Ovary (tissue), 3 donors: ENCODE measurements at regions not wholly inside any gene's neighbourhood (a gene's known extent, or its start where the extent isn't known, plus 50 kb on each side); places are given as distances from the start of the nearest gene placed in this dataset.

Experiments
- POLR2A ChIP-seq: fragments of 450-650 bp; IDR thresholded peaks from one replicate; pipeline ENCODE4 v1.6.1; 2017; ENCODE audit warnings: antibody characterized with exemption, mild to moderate bottlenecking, moderate library complexity
- TF ChIP-seq, protein P1 (sequence below), 3 donors: fragments of 450-650 bp in 2 of 3; fragments of 200-600 bp in 1 of 3; IDR thresholded peaks; one replicate each; pipeline versions ENCODE4 v1.5.1 to v1.8.0; 2016 to 2022; ENCODE audit warnings: antibody characterized with exemption in 3 of 3, mild to moderate bottlenecking in 1 of 3
- donor health status: DM: no; HTN: no; CAD: no.

DNA sequence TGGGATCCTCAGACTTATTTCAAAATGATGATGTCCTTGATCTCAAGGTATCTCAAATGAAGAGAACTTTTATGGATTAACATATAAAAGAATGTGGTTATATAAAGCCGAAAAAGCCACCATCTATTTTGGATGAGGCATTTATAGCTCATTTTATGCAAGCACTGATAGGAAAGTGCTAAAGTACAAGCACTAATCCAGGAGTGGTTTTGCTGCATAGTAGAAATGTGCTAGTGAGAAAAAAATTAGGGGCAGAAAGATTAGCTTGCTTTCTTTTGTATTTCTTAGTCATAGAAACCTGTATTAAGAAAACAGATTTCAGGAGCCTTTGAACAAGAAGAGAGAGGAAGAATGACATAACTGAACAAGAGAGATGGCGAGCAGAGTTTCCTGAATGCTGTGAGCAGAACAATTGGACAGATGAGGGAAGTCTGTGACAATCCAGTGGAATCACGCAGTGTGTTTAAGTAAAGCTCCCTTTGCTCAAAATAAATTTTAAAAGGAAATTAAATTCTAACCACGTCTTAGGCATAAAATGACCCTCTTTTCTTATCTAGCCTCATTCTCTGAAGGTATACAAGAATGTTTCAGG is 238.2 kb upstream of the NOVA1 start:
- no peak for TF ChIP-seq POLR2A
- TF ChIP-seq, protein P1, sequence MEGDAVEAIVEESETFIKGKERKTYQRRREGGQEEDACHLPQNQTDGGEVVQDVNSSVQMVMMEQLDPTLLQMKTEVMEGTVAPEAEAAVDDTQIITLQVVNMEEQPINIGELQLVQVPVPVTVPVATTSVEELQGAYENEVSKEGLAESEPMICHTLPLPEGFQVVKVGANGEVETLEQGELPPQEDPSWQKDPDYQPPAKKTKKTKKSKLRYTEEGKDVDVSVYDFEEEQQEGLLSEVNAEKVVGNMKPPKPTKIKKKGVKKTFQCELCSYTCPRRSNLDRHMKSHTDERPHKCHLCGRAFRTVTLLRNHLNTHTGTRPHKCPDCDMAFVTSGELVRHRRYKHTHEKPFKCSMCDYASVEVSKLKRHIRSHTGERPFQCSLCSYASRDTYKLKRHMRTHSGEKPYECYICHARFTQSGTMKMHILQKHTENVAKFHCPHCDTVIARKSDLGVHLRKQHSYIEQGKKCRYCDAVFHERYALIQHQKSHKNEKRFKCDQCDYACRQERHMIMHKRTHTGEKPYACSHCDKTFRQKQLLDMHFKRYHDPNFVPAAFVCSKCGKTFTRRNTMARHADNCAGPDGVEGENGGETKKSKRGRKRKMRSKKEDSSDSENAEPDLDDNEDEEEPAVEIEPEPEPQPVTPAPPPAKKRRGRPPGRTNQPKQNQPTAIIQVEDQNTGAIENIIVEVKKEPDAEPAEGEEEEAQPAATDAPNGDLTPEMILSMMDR (IDR thresholded peaks at IDR 0.05) = no peak
